Neuronal stem cell (in vitro differentiated cells): ENCODE measurements at regions not wholly inside any gene's neighbourhood (a gene's known extent, or its start where the extent isn't known, plus 50 kb on each side); places are given as distances from the start of the nearest gene placed in this dataset.

Source experiments
- DNase-seq: peaks from one replicate; pipeline ENCODE4 v3.0.0-alpha.2; 2013; ENCODE audit warnings: low spot score
- H2AFZ ChIP-seq: one replicate; pipeline ENCODE4 v1.6.1; 2013; ENCODE audit warnings: mild to moderate bottlenecking, low read length, inconsistent platforms
- H2AK5ac ChIP-seq: 2 replicates; pipeline ENCODE4 v1.6.1; 2013; ENCODE audit warnings: low read depth, mild to moderate bottlenecking, inconsistent platforms, low read length, moderate library complexity, mixed read lengths
- H2BK120ac ChIP-seq: 2 replicates; pipeline ENCODE4 v1.6.1; 2013; ENCODE audit warnings: low read depth, mild to moderate bottlenecking, inconsistent platforms, low read length, moderate library complexity, mixed read lengths
- H2BK12ac ChIP-seq: one replicate; pipeline ENCODE4 v1.6.1; 2013; ENCODE audit warnings: low read length, inconsistent platforms
- H2BK15ac ChIP-seq: 2 replicates; pipeline ENCODE4 v1.6.1; 2013; ENCODE audit warnings: mild to moderate bottlenecking, low read length, inconsistent platforms, mixed read lengths
- H2BK5ac ChIP-seq: one replicate; pipeline ENCODE4 v1.6.1; 2013; ENCODE audit warnings: inconsistent platforms, mild to moderate bottlenecking, low read length, moderate library complexity
- H3K14ac ChIP-seq: one replicate; pipeline ENCODE4 v1.6.1; 2013; ENCODE audit warnings: low read length, inconsistent platforms
- H3K18ac ChIP-seq: 2 replicates; pipeline ENCODE4 v1.6.1; 2013; ENCODE audit warnings: low read length, inconsistent platforms
- H3K23ac ChIP-seq: 2 replicates; pipeline ENCODE4 v1.6.1; 2013; ENCODE audit warnings: low read depth, mild to moderate bottlenecking, mixed read lengths, low read length, inconsistent platforms; ENCODE audit not compliant: poor library complexity
- H3K27ac ChIP-seq: replicated peaks from 3 replicates; pipeline ENCODE4 v1.5.1; 2013; ENCODE audit warnings: low read length, inconsistent platforms
- H3K27me3 ChIP-seq, 3 experiments: 2 replicates each; pipeline ENCODE4 v1.6.1; 2013; ENCODE audit warnings: low read length in 3 of 3, mild to moderate bottlenecking in 2 of 3, inconsistent platforms in 1 of 3, low read depth in 1 of 3, mixed read lengths in 1 of 3, moderate library complexity in 1 of 3; ENCODE audit not compliant: control insufficient read depth in 3 of 3, insufficient read depth in 3 of 3
- H3K36me3 ChIP-seq, 2 donors: replicated peaks in 1 of 2; 2 replicates each; pipeline ENCODE4 v1.6.1; 2013; ENCODE audit warnings: low read length in 2 of 2; ENCODE audit not compliant: control insufficient read depth in 2 of 2, insufficient read depth in 2 of 2
- H3K4ac ChIP-seq: 2 replicates; pipeline ENCODE4 v1.6.1; 2013; ENCODE audit warnings: inconsistent platforms, mild to moderate bottlenecking, low read length, moderate library complexity
- H3K4me1 ChIP-seq, 2 donors: 1 replicate in 1 of 2; 2 replicates in 1 of 2; pipeline ENCODE4 v1.6.1; 2013; ENCODE audit warnings: low read length in 2 of 2, low read depth in 1 of 2; ENCODE audit not compliant: control insufficient read depth in 2 of 2, insufficient read depth in 1 of 2
- H3K4me2 ChIP-seq: one replicate; pipeline ENCODE4 v1.6.1; 2013; ENCODE audit warnings: mild to moderate bottlenecking, low read length, inconsistent platforms; ENCODE audit not compliant: insufficient read depth, poor library complexity, severe bottlenecking
- H3K4me3 ChIP-seq, 2 donors: 2 replicates each; pipeline ENCODE4 v1.5.1; 2013; ENCODE audit warnings: low read length in 2 of 2, mild to moderate bottlenecking in 2 of 2, inconsistent platforms in 1 of 2, moderate library complexity in 1 of 2
- H3K79me1 ChIP-seq: one replicate; pipeline ENCODE4 v1.6.1; 2013; ENCODE audit warnings: low read depth, mild to moderate bottlenecking, inconsistent platforms, low read length, moderate library complexity
- H3K9ac ChIP-seq: one replicate; pipeline ENCODE4 v1.6.1; 2013; ENCODE audit warnings: mild to moderate bottlenecking, low read depth, low read length, inconsistent platforms; ENCODE audit not compliant: poor library complexity
- H3K9me3 ChIP-seq, 2 donors: replicated peaks in 1 of 2; 2 replicates each; pipeline versions ENCODE3 to v1.6.1; 2013; ENCODE audit warnings: low read length in 2 of 2, mild to moderate bottlenecking in 2 of 2, inconsistent platforms in 1 of 2, low read depth in 1 of 2, mixed read lengths in 1 of 2, moderate library complexity in 1 of 2; ENCODE audit not compliant: control insufficient read depth in 2 of 2, insufficient read depth in 1 of 2
- H4K8ac ChIP-seq: one replicate; pipeline ENCODE4 v1.6.1; 2013; ENCODE audit warnings: low read depth, mild to moderate bottlenecking, inconsistent platforms, low read length, moderate library complexity
- H4K91ac ChIP-seq: one replicate; pipeline ENCODE4 v1.6.1; 2013; ENCODE audit warnings: low read length, low read depth, mild to moderate bottlenecking, inconsistent platforms; ENCODE audit not compliant: poor library complexity
- WGBS, 2 donors: extraction: QIAGEN DNeasy Blood & Tissue Kit; methylation state at CpG; one replicate each; pipeline ENCODE4 v1.1.7; 2013; ENCODE audit warnings: missing lambda C conversion rate in 2 of 2, mixed read lengths in 1 of 2; ENCODE audit not compliant: insufficient read length in 2 of 2, insufficient replicate concordance in 1 of 2; ENCODE audit errors: extremely low coverage in 2 of 2; 5-methylcytosine and 5-hydroxymethylcytosine counted together

GRCh38 chr4:56200275-56200674, 187.0 kb downstream of the AASDH start:
- H3K36me3 ChIP-seq: peaks cover 2 to 13% of the 10 kb centered on the region in 2 donors
- H2BK12ac ChIP-seq: no peak overlapping the region
- no peaks in the 10 kb centered on the region for H3K79me1 ChIP-seq
- H2AK5ac ChIP-seq: no peak overlapping the region
- H3K4me1 ChIP-seq: no peaks in the 10 kb centered on the region
- no peaks in the 10 kb centered on the region for H3K9me3 ChIP-seq
- H4K91ac ChIP-seq: no peak overlapping the region
- H3K27me3 ChIP-seq: no peaks in the 10 kb centered on the region
- no CpG with 5 or more reads among the region's 1 CpG for WGBS, 2 donors
- no peak overlapping the region for H3K4me3 ChIP-seq
- H2BK15ac ChIP-seq: no peak overlapping the region
- H3K4me2 ChIP-seq: no peak overlapping the region
- H3K14ac ChIP-seq: no peak overlapping the region
- H2BK5ac ChIP-seq: no peak overlapping the region
- no peak overlapping the region for H3K23ac ChIP-seq
- DNase-seq: no peak
- no peak overlapping the region for H2BK120ac ChIP-seq
- H3K18ac ChIP-seq: no peak overlapping the region
- H3K4ac ChIP-seq: no peak overlapping the region
- H3K27ac ChIP-seq: no peak overlapping the region
- no peak overlapping the region for H4K8ac ChIP-seq
- no peak overlapping the region for H2AFZ ChIP-seq
- no peak overlapping the region for H3K9ac ChIP-seq

GRCh38 chr4:56198265-56198664, 189.0 kb downstream of the AASDH start:
- WGBS, 2 donors: no CpG with 5 or more reads among the region's 2 CpGs
- Histone ChIP-seq H4K91ac (no peak overlapping the region), H2AFZ (no peak overlapping the region), H2BK12ac (no peak overlapping the region), H2AK5ac (no peak overlapping the region), H3K9ac (no peak overlapping the region), H2BK5ac (no peak overlapping the region), H3K27ac (no peak overlapping the region), H3K4me3 (no peak overlapping the region), H4K8ac (no peak overlapping the region), H2BK120ac (no peak overlapping the region), H3K23ac (no peak overlapping the region), H3K36me3 (peaks cover under 1 to 2% of the 10 kb centered on the region in 2 donors), H3K14ac (no peak overlapping the region), H3K4me1 (no peaks in the 10 kb centered on the region), H2BK15ac (no peak overlapping the region), H3K9me3 (no peaks in the 10 kb centered on the region), H3K4me2 (no peak overlapping the region), H3K79me1 (no peaks in the 10 kb centered on the region), H3K18ac (no peak overlapping the region), H3K4ac (no peak overlapping the region), H3K27me3 (no peaks in the 10 kb centered on the region)
- DNase-seq: no peak

- no peak overlapping the region for H3K9ac ChIP-seq
- no peaks in the 10 kb centered on the region for H3K27me3 ChIP-seq
- no peaks in the 10 kb centered on the region for H3K4me1 ChIP-seq
- H2AFZ ChIP-seq: no peak overlapping the region
- H3K27ac ChIP-seq: no peak overlapping the region
- H3K4me2 ChIP-seq: no peak overlapping the region
- no peaks in the 10 kb centered on the region for H3K9me3 ChIP-seq
- H3K18ac ChIP-seq: no peak overlapping the region
- no peaks in the 10 kb centered on the region for H3K79me1 ChIP-seq
- no peak overlapping the region for H3K23ac ChIP-seq
- H4K91ac ChIP-seq: no peak overlapping the region
- no peak overlapping the region for H3K14ac ChIP-seq
- H2AK5ac ChIP-seq: no peak overlapping the region
- H4K8ac ChIP-seq: no peak overlapping the region
- H2BK12ac ChIP-seq: no peak overlapping the region
- no peak overlapping the region for H2BK15ac ChIP-seq
- no peak overlapping the region for H2BK5ac ChIP-seq
- H3K4ac ChIP-seq: no peak overlapping the region
- WGBS, 2 donors: no CpG with 5 or more reads among the region's 5 CpGs
- no peaks in the 10 kb centered on the region for H3K36me3 ChIP-seq
- no peak overlapping the region for H3K4me3 ChIP-seq
- DNase-seq: no peak
- H2BK120ac ChIP-seq: no peak overlapping the region
These were observed 189.9 kb downstream of the AASDH start for GRCh38 chr4:56197387-56197786.

GRCh38 chr4:56195025-56195424, 192.3 kb downstream of the AASDH start:
- Histone ChIP-seq H2AFZ (no peak overlapping the region), H3K9ac (no peak overlapping the region), H3K23ac (no peak overlapping the region), H3K36me3 (peaks cover 2 to 10% of the 10 kb centered on the region in 2 donors), H3K27ac (no peak overlapping the region), H3K4ac (no peak overlapping the region), H3K4me3 (no peak overlapping the region), H2BK120ac (no peak overlapping the region), H2BK12ac (no peak overlapping the region), H2AK5ac (no peak overlapping the region), H3K18ac (no peak overlapping the region), H4K8ac (no peak overlapping the region), H4K91ac (no peak overlapping the region), H3K9me3 (peaks cover 0 to 2% of the 10 kb centered on the region in 2 donors), H3K4me2 (no peak overlapping the region), H3K27me3 (no peaks in the 10 kb centered on the region), H2BK15ac (no peak overlapping the region), H2BK5ac (no peak overlapping the region), H3K14ac (no peak overlapping the region), H3K79me1 (no peaks in the 10 kb centered on the region), H3K4me1 (no peaks in the 10 kb centered on the region)
- WGBS, 2 donors: no CpG with 5 or more reads among the region's 4 CpGs
- DNase-seq: no peak
